GM18951 (cell line): ENCODE measurements at regions not wholly inside any gene's neighbourhood (a gene's known extent, or its start where the extent isn't known, plus 50 kb on each side); places are given as distances from the start of the nearest gene placed in this dataset.
"Not testable (repeated sequence)": the region's sequence is repeated elsewhere in the genome, so short reads cannot be mapped to it uniquely, and the experiment has no call there.

Source experiments
- POLR2A ChIP-seq: IDR thresholded peaks from 4 replicates; pipeline ENCODE4 v1.6.1; 2011; ENCODE audit warnings: mild to moderate bottlenecking; ENCODE audit not compliant: insufficient read length, insufficient read depth; ENCODE audit errors: extremely low read depth
- in situ Hi-C: fragments of 300-500 bp; cut with MboI; formaldehyde crosslinking; loops from one replicate; pipeline ENCODE4 v1.12.0; 2022; ENCODE audit warnings: low sequenced_read_pairs, mixed read lengths, inconsistent platforms; ENCODE audit not compliant: unreplicated experiment

DNA sequence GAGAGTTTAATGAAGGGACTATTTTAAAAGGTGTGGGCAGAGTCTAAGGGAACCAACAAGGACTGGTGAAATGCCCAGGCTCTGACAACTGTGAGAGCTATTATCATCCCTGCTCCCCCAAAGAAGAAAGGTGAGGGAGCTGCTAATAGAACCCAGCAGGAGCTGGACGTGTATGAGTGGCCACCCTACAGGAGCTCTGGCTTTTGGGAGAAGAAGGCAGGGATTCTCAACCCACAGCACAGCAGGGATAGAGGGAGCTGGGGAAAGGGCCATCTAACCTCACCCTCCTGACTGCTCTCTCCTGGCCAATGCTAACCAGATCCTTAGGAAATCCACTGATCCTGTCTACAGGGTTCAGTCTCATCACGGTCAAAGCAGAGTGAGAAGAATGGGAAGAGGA is 57.1 kb downstream of the GRIN2B start:
- in situ Hi-C loops: no loop called here
- no peak for TF ChIP-seq POLR2A

DNA sequence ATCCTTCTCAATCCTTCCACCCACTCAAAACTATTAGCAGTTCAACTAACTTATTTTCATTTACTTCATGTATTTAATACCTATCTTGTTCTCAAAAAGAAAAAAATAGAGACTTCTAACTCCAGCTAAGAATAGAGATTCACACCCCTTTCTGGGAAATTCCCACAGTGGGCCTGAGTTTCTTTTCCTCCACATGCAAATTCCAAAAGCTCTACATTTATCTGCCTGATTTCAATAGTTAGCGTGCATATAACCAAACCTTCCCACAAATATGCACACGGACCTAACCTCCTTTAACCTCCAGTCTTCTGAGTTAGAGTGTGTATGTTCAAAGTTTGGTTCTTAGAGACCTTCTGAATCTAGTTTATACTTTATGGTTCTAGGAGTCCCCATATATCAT is 62.5 kb downstream of the GRIN2B start:
- in situ Hi-C loops: no loop called here
- TF ChIP-seq POLR2A: no peak

DNA sequence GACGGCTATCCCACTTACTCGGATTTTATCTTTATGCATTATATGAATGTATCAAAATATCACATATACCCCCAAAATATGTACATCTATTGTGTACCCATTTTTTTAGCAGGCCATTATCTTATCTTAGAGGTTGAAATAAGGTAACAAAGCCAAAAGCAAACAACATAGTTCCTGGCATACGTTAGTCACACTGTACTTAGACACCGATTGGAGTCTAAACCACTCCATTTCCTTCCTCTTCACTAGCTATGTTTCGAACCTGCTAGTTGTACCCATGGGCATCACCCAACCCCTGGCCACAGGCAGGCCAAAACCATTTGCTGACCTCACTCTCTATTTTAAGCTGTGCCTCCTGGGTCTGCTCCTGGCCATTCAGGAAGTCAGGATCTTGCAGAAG is 66.3 kb downstream of the GRIN2B start:
- TF ChIP-seq POLR2A: no peak
- in situ Hi-C loops: no loop called here

DNA sequence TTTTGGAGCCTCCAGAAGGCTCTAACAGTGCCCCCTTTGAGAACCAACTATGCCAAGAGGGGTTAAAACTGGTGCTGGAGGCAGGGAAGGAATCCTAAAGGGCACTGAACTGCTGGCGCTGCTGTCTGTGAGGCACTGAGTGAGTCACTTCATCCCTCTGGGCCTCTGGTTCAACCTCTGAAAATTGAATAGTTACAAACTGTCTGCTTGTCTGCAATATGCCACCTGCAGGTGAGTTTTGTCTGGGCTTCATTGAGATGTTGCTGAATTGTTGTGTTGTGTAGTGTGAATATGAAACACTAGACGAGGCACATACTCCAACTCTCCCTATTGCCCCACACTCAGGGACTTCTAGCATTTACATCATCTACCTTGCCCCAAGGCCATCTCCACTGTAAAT is 68.0 kb downstream of the GRIN2B start:
- in situ Hi-C loops: no loop called here

DNA sequence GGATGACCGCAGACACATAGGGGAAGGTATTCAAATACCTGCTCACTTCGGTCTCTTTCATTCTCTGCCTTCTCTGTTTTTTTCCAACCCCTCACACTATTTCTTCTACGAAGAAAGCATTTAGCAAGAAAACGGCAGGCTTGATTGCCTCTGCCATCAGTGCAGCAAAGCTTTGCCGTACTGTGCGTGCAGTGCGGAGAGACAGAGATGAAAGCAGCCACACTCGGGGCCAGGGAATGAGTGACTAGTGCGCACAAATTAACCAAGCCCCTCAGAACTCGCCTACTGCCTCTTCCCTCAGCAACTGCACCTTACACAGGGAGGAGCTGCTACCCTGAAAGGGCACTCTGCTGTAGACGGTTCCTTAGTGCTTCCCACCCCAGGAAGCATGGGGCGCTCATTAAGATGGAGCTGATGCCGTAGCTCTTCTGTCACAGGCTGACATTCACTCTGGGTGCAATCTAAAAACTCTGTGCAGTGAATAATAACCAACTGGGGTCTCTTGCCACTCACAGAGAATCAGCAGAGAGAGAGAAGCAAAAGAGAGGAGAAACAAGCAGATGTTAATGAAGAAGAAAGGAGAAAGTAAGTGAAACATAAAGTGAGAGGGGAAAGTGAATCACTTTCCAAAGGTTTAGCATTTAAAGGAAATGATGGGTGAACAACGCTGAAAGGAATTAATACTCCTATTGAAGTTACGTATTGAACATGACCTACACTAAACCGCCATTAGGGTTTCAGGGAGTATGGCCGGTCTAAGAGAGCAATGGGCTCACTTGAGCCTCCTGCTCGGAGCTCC is 69.4 kb downstream of the GRIN2B start:
- in situ Hi-C loops: no loop called here
- TF ChIP-seq POLR2A: no peak

More for the DNA sequence above, 68.0 kb downstream of the GRIN2B start:
- no peak for TF ChIP-seq POLR2A

DNA sequence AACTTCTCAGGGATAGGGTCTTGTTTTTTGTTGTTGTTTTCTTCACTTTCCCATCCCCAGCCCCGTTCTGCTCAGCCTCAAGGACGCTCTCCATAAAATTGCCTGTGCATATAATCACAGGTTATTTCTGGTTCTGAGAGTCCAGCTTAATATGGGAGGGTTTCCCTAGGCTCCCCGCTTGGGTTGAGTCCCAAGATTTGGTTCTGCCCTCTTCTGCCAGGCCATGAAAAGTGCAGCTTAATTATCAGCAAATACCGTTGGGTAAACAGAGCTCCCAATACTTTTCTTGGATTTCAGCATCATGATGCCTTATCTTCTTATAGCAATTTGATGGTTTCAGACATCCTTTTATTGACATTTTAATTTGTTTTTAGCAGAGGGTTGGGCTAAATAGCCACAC is 75.6 kb downstream of the GRIN2B start:
- in situ Hi-C loops: no loop called here
- no peak for TF ChIP-seq POLR2A

DNA sequence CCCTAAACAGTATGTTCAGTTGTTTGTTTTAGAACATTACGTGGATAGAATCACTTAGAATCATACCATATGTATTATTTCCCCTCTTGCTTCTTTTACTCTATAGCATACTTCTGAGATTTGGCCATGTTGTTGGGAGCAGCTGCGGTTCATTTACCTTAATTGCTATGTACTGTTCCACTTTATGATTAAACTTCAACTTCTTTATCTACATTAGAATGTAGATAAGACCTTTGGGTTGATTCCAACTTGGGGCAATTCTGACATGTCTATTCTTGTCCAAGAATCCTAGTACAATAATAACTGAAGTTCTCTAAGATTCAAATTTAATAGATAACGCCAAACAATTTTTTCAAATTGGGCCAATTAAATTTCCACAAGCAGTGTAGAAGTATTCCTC is 80.7 kb downstream of the GRIN2B start:
- TF ChIP-seq POLR2A: no peak
- in situ Hi-C loops: no loop called here

DNA sequence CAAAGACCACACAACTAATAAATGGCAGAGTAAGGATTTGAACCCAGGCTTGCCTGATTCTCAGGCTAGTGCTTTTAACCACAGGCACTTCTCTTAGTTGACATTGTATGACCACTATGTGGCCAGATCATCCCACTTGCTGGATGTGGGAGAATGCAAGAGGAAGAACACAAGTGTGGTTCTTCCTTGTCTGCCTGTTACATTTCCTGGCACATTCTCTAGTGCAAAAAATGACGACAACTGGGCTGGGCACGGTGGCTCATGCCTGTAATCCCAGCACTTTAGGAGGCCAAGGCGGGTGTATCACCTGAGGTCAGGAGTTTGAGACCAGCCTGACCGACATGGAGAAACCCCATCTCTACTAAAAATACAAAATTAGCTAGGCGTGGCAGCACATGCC is 83.0 kb downstream of the GRIN2B start:
- in situ Hi-C loops: not testable (repeated sequence)

DNA sequence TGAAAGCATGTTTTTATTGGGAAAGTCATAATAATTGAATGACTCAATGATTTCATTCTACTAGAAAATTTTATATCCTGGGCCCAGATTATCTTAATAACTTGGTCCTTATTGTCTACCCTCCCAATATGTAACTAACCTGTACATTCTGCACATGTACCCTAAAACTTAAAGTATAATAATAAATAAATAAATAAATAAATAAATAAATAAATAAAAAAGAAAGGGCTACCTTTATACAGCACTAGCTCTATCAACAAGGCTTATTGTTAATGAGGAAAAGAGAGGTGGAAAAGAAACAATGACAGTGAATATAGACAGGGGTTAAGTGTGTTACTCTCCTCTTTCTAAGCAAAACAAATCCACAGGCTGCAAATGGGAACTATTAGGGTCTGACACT is 83.6 kb downstream of the GRIN2B start:
- TF ChIP-seq POLR2A: no peak
- in situ Hi-C loops: no loop called here

DNA sequence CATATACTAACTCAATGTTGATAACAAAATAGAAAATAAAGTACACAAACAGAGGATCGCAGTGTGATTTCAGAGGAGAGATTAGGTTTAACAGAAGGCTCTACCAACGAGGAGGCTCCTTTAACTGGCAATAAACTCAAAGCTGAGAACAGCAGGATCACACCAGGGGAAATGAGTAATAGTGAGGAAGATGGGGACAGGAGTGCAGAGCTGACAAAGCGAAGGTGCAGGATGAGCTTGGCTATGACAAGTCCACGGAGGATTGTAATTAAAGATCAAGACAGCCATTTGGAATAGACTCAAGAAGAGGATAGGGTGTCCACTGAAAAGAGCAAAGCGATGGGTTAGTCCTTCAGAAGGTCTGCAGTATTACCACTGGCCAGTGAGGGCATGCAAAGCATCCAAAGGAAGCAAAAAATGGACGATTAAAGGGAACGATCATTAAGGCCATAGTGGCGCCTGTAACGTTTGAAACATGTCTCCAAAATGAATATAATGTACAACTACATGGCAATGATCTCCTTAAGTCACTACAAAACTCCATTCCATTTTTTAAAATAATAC is 85.3 kb downstream of the GRIN2B start:
- no peak for TF ChIP-seq POLR2A
- in situ Hi-C loops: no loop called here

DNA sequence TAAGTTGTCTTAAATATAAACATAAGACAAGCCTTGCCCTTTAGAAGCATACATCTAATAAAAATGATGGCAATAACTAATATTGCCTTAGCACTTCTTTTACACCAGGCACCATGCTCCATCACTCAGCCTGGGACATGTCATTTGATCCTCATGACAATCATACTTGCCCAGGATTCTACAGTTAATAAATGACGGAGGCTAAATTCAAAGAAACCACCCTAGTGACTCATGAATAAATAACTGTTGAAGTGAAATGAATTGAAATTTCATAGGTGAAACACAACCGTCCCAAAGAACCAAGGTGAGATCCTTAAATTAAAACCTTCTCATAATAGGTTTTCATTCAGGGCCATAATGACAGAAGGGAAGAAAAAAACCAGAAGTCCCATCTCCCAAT is 89.5 kb downstream of the GRIN2B start:
- in situ Hi-C loops: no loop called here
- TF ChIP-seq POLR2A: no peak

DNA sequence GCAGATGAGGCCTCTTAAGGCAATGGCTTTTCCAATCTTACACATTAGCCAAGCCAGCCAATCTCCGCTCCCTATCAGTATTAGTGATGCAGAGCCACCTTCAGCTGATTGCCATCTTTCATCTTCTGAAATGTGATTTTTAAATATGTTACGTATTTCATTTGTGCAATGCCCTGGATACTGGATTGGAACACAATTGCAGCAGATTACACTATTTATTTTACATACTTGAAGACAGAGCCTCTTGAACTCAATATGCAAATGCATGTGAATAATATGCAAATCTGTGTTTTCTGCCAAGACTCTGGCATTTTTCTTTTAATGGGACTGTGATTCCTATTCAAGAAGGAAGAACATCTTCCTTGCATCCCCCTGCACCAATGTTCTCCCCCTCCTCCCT is 90.5 kb downstream of the GRIN2B start:
- in situ Hi-C loops: no loop called here
- TF ChIP-seq POLR2A: no peak

DNA sequence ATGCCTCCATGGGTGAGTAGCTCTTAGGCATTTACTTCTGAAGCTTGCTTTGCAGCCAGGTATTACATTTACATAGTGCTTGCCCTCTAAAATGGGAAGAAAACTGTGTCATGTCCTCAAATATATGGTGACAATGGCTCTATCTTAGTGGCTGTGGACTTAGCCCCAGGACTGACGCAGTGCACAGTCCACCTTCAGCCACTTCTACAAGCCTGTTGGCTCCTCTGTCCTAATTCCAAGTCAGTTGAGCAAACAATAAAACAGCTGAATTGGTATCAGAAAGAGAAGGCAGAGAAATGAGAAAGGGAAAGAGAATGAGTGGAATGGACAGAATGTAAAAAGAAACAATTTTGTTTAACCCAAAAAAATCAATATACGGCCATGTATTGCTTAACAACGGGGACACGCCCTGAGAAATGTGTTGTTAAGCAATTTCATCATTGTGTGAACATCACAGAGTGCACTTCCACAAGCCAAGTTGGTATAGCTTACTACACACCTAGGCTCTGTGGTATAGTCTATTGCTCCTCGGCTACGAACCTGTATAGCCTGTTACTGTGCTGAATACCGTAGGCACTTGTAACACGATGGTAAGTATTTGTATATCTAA is 93.5 kb downstream of the GRIN2B start:
- TF ChIP-seq POLR2A: no peak
- in situ Hi-C loops: no loop called here

DNA sequence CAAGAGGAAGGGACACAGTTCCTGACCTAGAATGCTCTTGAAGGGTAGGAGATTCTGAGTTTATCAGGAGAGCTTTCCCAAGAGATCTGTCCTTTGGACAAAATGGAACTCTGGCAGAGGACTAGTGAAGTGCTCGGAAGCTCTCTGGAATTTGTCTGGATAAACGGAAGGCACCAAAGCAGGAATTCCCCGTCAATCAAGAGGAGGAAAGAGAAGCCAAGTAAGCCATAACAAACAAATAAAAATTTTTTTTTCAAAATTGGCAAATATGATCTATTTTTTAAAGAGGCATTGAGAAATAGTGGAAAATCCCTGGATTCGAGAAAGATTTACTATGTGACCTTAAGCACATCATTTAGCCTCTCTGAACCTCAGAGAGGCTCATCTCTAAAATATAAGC is 99.2 kb downstream of the GRIN2B start:
- TF ChIP-seq POLR2A: no peak
- in situ Hi-C loops: no loop called here
